NCI-H510A treated with DMSO at 0.1 percent for 48 hours (cell line): ENCODE measurements at regions not wholly inside any gene's neighbourhood (a gene's known extent, or its start where the extent isn't known, plus 50 kb on each side); places are given as distances from the start of the nearest gene placed in this dataset.
A peak's percentile ranks its signal among the peaks of the same experiment; 100 is the strongest.
"Not testable (repeated sequence)": the region's sequence is repeated elsewhere in the genome, so short reads cannot be mapped to it uniquely, and the experiment has no call there.

Experiments used
- DNase-seq: peaks from one replicate; lab custom pipeline; 2025; lab: John Stamatoyannopoulos, UW

- no peak for DNase-seq
Measured at GRCh38 chr2:106257830-106258229, 63.7 kb upstream of the UXS1 start.

- DNase-seq: no peak
Measured at GRCh38 chr2:106257135-106257534, 63.0 kb upstream of the UXS1 start.

GRCh38 chr2:106249157-106249828 lies 55.2 kb upstream of the UXS1 start:
- not testable (repeated sequence) for DNase-seq

GRCh38 chr2:106248548-106249151 lies 54.5 kb upstream of the UXS1 start:
- DNase-seq: peak; percentile 27
